ENCODE measurements at regions not wholly inside any gene's neighbourhood (a gene's known extent, or its start where the extent isn't known, plus 50 kb on each side); places are given as distances from the start of the nearest gene placed in this dataset.
"Not testable (repeated sequence)": the region's sequence is repeated elsewhere in the genome, so short reads cannot be mapped to it uniquely, and the experiment has no call there.

GRCh38 chr5:15338546-15338945 lies 161.4 kb upstream of the FBXL7 start:
- no peak for DNase-seq (ENCODE audit: low read depth, low spot score)

- DNase-seq (ENCODE audit: low read depth, low spot score) = no peak
These were observed 165.3 kb upstream of the FBXL7 start for GRCh38 chr5:15334551-15335266.

GRCh38 chr5:15333091-15333490 lies 166.9 kb upstream of the FBXL7 start:
- no peak for DNase-seq (ENCODE audit: low read depth, low spot score)

GRCh38 chr5:15326932-15327331 lies 173.0 kb upstream of the FBXL7 start:
- peak; percentile 20 for DNase-seq (ENCODE audit: low read depth, low spot score)

- peak; percentile 16 for DNase-seq (ENCODE audit: low read depth, low spot score)
These were observed 173.5 kb upstream of the FBXL7 start for GRCh38 chr5:15326471-15326870.

GRCh38 chr5:15322421-15322820 lies 177.6 kb upstream of the FBXL7 start:
- DNase-seq (ENCODE audit: low read depth, low spot score) = no peak

- no peak for DNase-seq (ENCODE audit: low read depth, low spot score)
These were observed 178.2 kb upstream of the FBXL7 start for GRCh38 chr5:15321776-15322175.

- no peak for DNase-seq (ENCODE audit: low read depth, low spot score)
These were observed 179.1 kb upstream of the FBXL7 start for GRCh38 chr5:15320871-15321270.

GRCh38 chr5:15304914-15305834 lies 194.8 kb upstream of the FBXL7 start:
- no peak for DNase-seq (ENCODE audit: low read depth, low spot score)

- no peak for DNase-seq (ENCODE audit: low read depth, low spot score)
These were observed 195.8 kb upstream of the FBXL7 start for GRCh38 chr5:15304066-15304731.

GRCh38 chr5:15300141-15300540 lies 199.8 kb upstream of the FBXL7 start:
- DNase-seq (ENCODE audit: low read depth, low spot score) = no peak

GRCh38 chr5:15290953-15291352 lies 209.0 kb upstream of the FBXL7 start:
- no peak for DNase-seq (ENCODE audit: low read depth, low spot score)

- no peak for DNase-seq (ENCODE audit: low read depth, low spot score)
These were observed 213.3 kb upstream of the FBXL7 start for GRCh38 chr5:15286650-15287049.

- no peak for DNase-seq (ENCODE audit: low read depth, low spot score)
These were observed 213.9 kb upstream of the FBXL7 start for GRCh38 chr5:15285901-15286583.

- DNase-seq (ENCODE audit: low read depth, low spot score) = no peak
These were observed 215.3 kb upstream of the FBXL7 start for GRCh38 chr5:15284706-15285105.

GRCh38 chr5:15283076-15283475 lies 216.9 kb upstream of the FBXL7 start:
- no peak for DNase-seq (ENCODE audit: low read depth, low spot score)

GRCh38 chr5:15282611-15283010 lies 217.4 kb upstream of the FBXL7 start:
- no peak for DNase-seq (ENCODE audit: low read depth, low spot score)

GRCh38 chr5:15271596-15271995 lies 228.4 kb upstream of the FBXL7 start:
- DNase-seq (ENCODE audit: low read depth, low spot score) = not testable (repeated sequence)

GRCh38 chr5:15267966-15268365 lies 232.0 kb upstream of the FBXL7 start:
- peak; percentile 23 for DNase-seq (ENCODE audit: low read depth, low spot score)

GRCh38 chr5:15266841-15267240 lies 233.1 kb upstream of the FBXL7 start:
- no peak for DNase-seq (ENCODE audit: low read depth, low spot score)

- DNase-seq (ENCODE audit: low read depth, low spot score) = no peak
These were observed 233.8 kb upstream of the FBXL7 start for GRCh38 chr5:15266229-15266628.

- DNase-seq (ENCODE audit: low read depth, low spot score) = no peak
These were observed 236.0 kb upstream of the FBXL7 start for GRCh38 chr5:15263942-15264341.
